ENCODE measurements at regions not wholly inside any gene's neighbourhood (a gene's known extent, or its start where the extent isn't known, plus 50 kb on each side); places are given as distances from the start of the nearest gene placed in this dataset.

- in situ Hi-C loops (cut with MboI; ENCODE audit: low sequenced_read_pairs): no loop called here
Observed at GRCh38 chr3:116920826-116921610, 211.4 kb downstream of the TUSC7 start.

- in situ Hi-C loops (cut with MboI; ENCODE audit: low sequenced_read_pairs): no loop called here
Observed at GRCh38 chr3:116927918-116928317, 218.3 kb downstream of the TUSC7 start.

- in situ Hi-C loops (cut with MboI; ENCODE audit: low sequenced_read_pairs): no loop called here
Observed at GRCh38 chr3:116929505-116930222, 220.1 kb downstream of the TUSC7 start.

GRCh38 chr3:116930786-116931185 is 221.2 kb downstream of the TUSC7 start:
- in situ Hi-C loops (cut with MboI; ENCODE audit: low sequenced_read_pairs): no loop called here

- in situ Hi-C loops (cut with MboI; ENCODE audit: low sequenced_read_pairs): no loop called here
Observed at GRCh38 chr3:116939091-116939490, 229.5 kb downstream of the TUSC7 start.

- in situ Hi-C loops (cut with MboI; ENCODE audit: low sequenced_read_pairs): no loop called here
Observed at GRCh38 chr3:116939550-116939949, 230.0 kb downstream of the TUSC7 start.

- in situ Hi-C loops (cut with MboI; ENCODE audit: low sequenced_read_pairs): no loop called here
Observed at GRCh38 chr3:116940719-116941118, 231.1 kb downstream of the TUSC7 start.

- in situ Hi-C loops (cut with MboI; ENCODE audit: low sequenced_read_pairs): no loop called here
Observed at GRCh38 chr3:116946376-116946775, 236.8 kb downstream of the TUSC7 start.

- in situ Hi-C loops (cut with MboI; ENCODE audit: low sequenced_read_pairs): no loop called here
Observed at GRCh38 chr3:116947148-116947547, 237.6 kb downstream of the TUSC7 start.

- in situ Hi-C loops (cut with MboI; ENCODE audit: low sequenced_read_pairs): no loop called here
Observed at GRCh38 chr3:116947809-116948208, 238.2 kb downstream of the TUSC7 start.

- in situ Hi-C loops (cut with MboI; ENCODE audit: low sequenced_read_pairs): no loop called here
Observed at GRCh38 chr3:116950301-116951055, 240.9 kb downstream of the TUSC7 start.

GRCh38 chr3:116951610-116952009 is 242.0 kb downstream of the TUSC7 start:
- in situ Hi-C loops (cut with MboI; ENCODE audit: low sequenced_read_pairs): no loop called here

GRCh38 chr3:116958291-116958690 is 248.7 kb downstream of the TUSC7 start:
- in situ Hi-C loops (cut with MboI; ENCODE audit: low sequenced_read_pairs): no loop called here

- in situ Hi-C loops (cut with MboI; ENCODE audit: low sequenced_read_pairs): no loop called here
Observed at GRCh38 chr3:116961106-116961505, 251.5 kb downstream of the TUSC7 start.

- in situ Hi-C loops (cut with MboI; ENCODE audit: low sequenced_read_pairs): no loop called here
Observed at GRCh38 chr3:116963802-116964201, 254.2 kb downstream of the TUSC7 start.

GRCh38 chr3:116966649-116967048 is 257.1 kb downstream of the TUSC7 start:
- in situ Hi-C loops (cut with MboI; ENCODE audit: low sequenced_read_pairs): no loop called here

- in situ Hi-C loops (cut with MboI; ENCODE audit: low sequenced_read_pairs): no loop called here
Observed at GRCh38 chr3:116969135-116969534, 259.6 kb downstream of the TUSC7 start.

GRCh38 chr3:116969646-116970045 is 260.1 kb downstream of the TUSC7 start:
- in situ Hi-C loops (cut with MboI; ENCODE audit: low sequenced_read_pairs): no loop called here

- in situ Hi-C loops (cut with MboI; ENCODE audit: low sequenced_read_pairs): no loop called here
Observed at GRCh38 chr3:116971531-116971930, 262.0 kb downstream of the TUSC7 start.

GRCh38 chr3:116974702-116975101 is 265.1 kb downstream of the TUSC7 start:
- in situ Hi-C loops (cut with MboI; ENCODE audit: low sequenced_read_pairs): no loop called here

- in situ Hi-C loops (cut with MboI; ENCODE audit: low sequenced_read_pairs): no loop called here
Observed at GRCh38 chr3:116977441-116977840, 267.9 kb downstream of the TUSC7 start.

- in situ Hi-C loops (cut with MboI; ENCODE audit: low sequenced_read_pairs): no loop called here
Observed at GRCh38 chr3:116980099-116980498, 270.5 kb downstream of the TUSC7 start.
